Endodermal cell (in vitro differentiated cells): ENCODE measurements at regions not wholly inside any gene's neighbourhood (a gene's known extent, or its start where the extent isn't known, plus 50 kb on each side); places are given as distances from the start of the nearest gene placed in this dataset.

ENCODE experiments used
- DNase-seq: peaks from one replicate; pipeline ENCODE4 v3.0.0-alpha.2; 2017
- H3K27ac ChIP-seq: 2 replicates; pipeline ENCODE4 v1.5.1; 2013; ENCODE audit warnings: mild to moderate bottlenecking, low read depth, low read length, moderate library complexity
- H3K27me3 ChIP-seq: 2 replicates; pipeline ENCODE4 v1.6.1; 2013; ENCODE audit warnings: mild to moderate bottlenecking, low read length, moderate library complexity; ENCODE audit not compliant: insufficient read depth, control insufficient read depth, poor library complexity, severe bottlenecking
- H3K36me3 ChIP-seq: 2 replicates; pipeline ENCODE4 v1.7.0; 2013; ENCODE audit warnings: mild to moderate bottlenecking, low read length, moderate library complexity; ENCODE audit not compliant: control insufficient read depth, insufficient read depth
- H3K4me1 ChIP-seq: one replicate; pipeline ENCODE4 v1.7.0; 2013; ENCODE audit warnings: low read length; ENCODE audit not compliant: control insufficient read depth, insufficient read depth
- H3K4me3 ChIP-seq: 2 replicates; pipeline ENCODE4 v1.5.1; 2013; ENCODE audit warnings: mild to moderate bottlenecking, low read length, moderate library complexity
- H3K9ac ChIP-seq: 2 replicates; pipeline ENCODE4 v1.6.1; 2013; ENCODE audit warnings: mild to moderate bottlenecking, low read length, moderate library complexity; ENCODE audit not compliant: poor library complexity, severe bottlenecking; ENCODE audit errors: extremely low read depth
- H3K9me3 ChIP-seq: 2 replicates; pipeline ENCODE4 v1.6.1; 2013; ENCODE audit warnings: mild to moderate bottlenecking, low read length, moderate library complexity; ENCODE audit not compliant: control insufficient read depth
- H3K27ac Mint-ChIP-seq: 2 replicates; pipeline ENCODE4 v1.8.0; 2020; ENCODE audit warnings: mixed read lengths
- H3K27me3 Mint-ChIP-seq: 2 replicates; pipeline ENCODE4 v1.8.0; 2021; ENCODE audit warnings: mild to moderate bottlenecking, mixed read lengths; ENCODE audit not compliant: insufficient read depth
- H3K36me3 Mint-ChIP-seq: 2 replicates; pipeline ENCODE4 v1.8.0; 2020; ENCODE audit warnings: low read depth, mixed read lengths
- H3K4me1 Mint-ChIP-seq: 2 replicates; pipeline ENCODE4 v1.8.0; 2020; ENCODE audit warnings: mixed read lengths
- H3K4me3 Mint-ChIP-seq: 2 replicates; pipeline ENCODE4 v1.8.0; 2020; ENCODE audit warnings: mild to moderate bottlenecking, moderate library complexity, mixed read lengths
- H3K9me3 Mint-ChIP-seq: 2 replicates; pipeline ENCODE4 v1.8.0; 2020; ENCODE audit warnings: mild to moderate bottlenecking, mixed read lengths
- CTCF ChIP-seq: fragments of 200-600 bp; sonication (generic); conservative IDR thresholded peaks from 2 replicates; pipeline ENCODE4 v1.5.0; 2021; ENCODE audit warnings: antibody characterized with exemption, mild to moderate bottlenecking
- WGBS, 2 experiments: methylation state at CpG; one replicate each; pipeline versions ENCODE4 v1.1.5 to v1.1.7; 2013; ENCODE audit warnings: missing lambda C conversion rate in 2 of 2, mixed read lengths in 1 of 2; ENCODE audit not compliant: insufficient coverage in 1 of 2, insufficient read length in 1 of 2; 5-methylcytosine and 5-hydroxymethylcytosine counted together

GRCh38 chr7:34327681-34328080, 330.3 kb upstream of the NPSR1 start:
- Mint-ChIP-seq H3K9me3 (peaks cover 2% of the 10 kb centered on the region), H3K36me3 (no peaks in the 10 kb centered on the region), H3K4me3 (no peak overlapping the region), H3K4me1 (peaks cover 14% of the 10 kb centered on the region), H3K27me3 (peaks cover 5% of the 10 kb centered on the region), H3K27ac (no peak overlapping the region)
- WGBS, 2 experiments, result 93 to 100% methylated on average over 1 of the region's 1 CpG
- TF ChIP-seq CTCF, result no peak
- Histone ChIP-seq H3K36me3 (no peaks in the 10 kb centered on the region), H3K27ac (no peak overlapping the region), H3K4me3 (peak overlapping the region; percentile 66), H3K4me1 (peaks cover 15% of the 10 kb centered on the region), H3K27me3 (no peaks in the 10 kb centered on the region), H3K9ac (no peak overlapping the region), H3K9me3 (peaks cover 33% of the 10 kb centered on the region)
- no peak for DNase-seq

GRCh38 chr7:34330308-34330707, 327.7 kb upstream of the NPSR1 start:
- H3K4me1 Mint-ChIP-seq, result peaks cover 10% of the 10 kb centered on the region
- no peak for TF ChIP-seq CTCF
- H3K9ac ChIP-seq, result no peak overlapping the region
- 94 to 96% methylated on average over 2 to 3 of the region's 3 CpGs for WGBS, 2 experiments
- H3K4me3 Mint-ChIP-seq, result no peak overlapping the region
- H3K27me3 ChIP-seq, result no peaks in the 10 kb centered on the region
- H3K4me1 ChIP-seq, result peaks cover 16% of the 10 kb centered on the region
- H3K36me3 ChIP-seq, result no peaks in the 10 kb centered on the region
- H3K27ac Mint-ChIP-seq, result no peak overlapping the region
- no peak overlapping the region for H3K4me3 ChIP-seq
- no peak overlapping the region for H3K27ac ChIP-seq
- H3K9me3 ChIP-seq, result peaks cover 26% of the 10 kb centered on the region
- DNase-seq, result no peak
- H3K27me3 Mint-ChIP-seq, result peaks cover 12% of the 10 kb centered on the region
- no peaks in the 10 kb centered on the region for H3K36me3 Mint-ChIP-seq
- H3K9me3 Mint-ChIP-seq, result peaks cover 2% of the 10 kb centered on the region

- Histone ChIP-seq H3K9me3 (peaks cover 18% of the 10 kb centered on the region), H3K4me1 (peaks cover 16% of the 10 kb centered on the region), H3K27ac (no peak overlapping the region), H3K4me3 (no peak overlapping the region), H3K27me3 (no peaks in the 10 kb centered on the region), H3K9ac (no peak overlapping the region), H3K36me3 (no peaks in the 10 kb centered on the region)
- Mint-ChIP-seq H3K9me3 (peaks cover 2% of the 10 kb centered on the region), H3K27me3 (peaks cover 12% of the 10 kb centered on the region), H3K4me1 (peaks cover 6% of the 10 kb centered on the region), H3K27ac (no peak overlapping the region), H3K4me3 (no peak overlapping the region), H3K36me3 (no peaks in the 10 kb centered on the region)
- TF ChIP-seq CTCF, result no peak
- WGBS, 2 experiments, result 64 to 94% methylated on average over 1 to 2 of the region's 2 CpGs
- DNase-seq, result no peak
Observed at GRCh38 chr7:34331102-34331501, 326.9 kb upstream of the NPSR1 start.
